Activated CD8-positive, alpha-beta memory T cell treated with anti-CD3 and anti-CD28 coated beads, Interleukin-2, amount 50 U/mL, for 4 hours (primary cell): ENCODE measurements at regions not wholly inside any gene's neighbourhood (a gene's known extent, or its start where the extent isn't known, plus 50 kb on each side); places are given as distances from the start of the nearest gene placed in this dataset.

ENCODE experiments used
- DNase-seq: peaks from one replicate; pipeline ENCODE4 v3.0.0-alpha.2; 2020

DNA sequence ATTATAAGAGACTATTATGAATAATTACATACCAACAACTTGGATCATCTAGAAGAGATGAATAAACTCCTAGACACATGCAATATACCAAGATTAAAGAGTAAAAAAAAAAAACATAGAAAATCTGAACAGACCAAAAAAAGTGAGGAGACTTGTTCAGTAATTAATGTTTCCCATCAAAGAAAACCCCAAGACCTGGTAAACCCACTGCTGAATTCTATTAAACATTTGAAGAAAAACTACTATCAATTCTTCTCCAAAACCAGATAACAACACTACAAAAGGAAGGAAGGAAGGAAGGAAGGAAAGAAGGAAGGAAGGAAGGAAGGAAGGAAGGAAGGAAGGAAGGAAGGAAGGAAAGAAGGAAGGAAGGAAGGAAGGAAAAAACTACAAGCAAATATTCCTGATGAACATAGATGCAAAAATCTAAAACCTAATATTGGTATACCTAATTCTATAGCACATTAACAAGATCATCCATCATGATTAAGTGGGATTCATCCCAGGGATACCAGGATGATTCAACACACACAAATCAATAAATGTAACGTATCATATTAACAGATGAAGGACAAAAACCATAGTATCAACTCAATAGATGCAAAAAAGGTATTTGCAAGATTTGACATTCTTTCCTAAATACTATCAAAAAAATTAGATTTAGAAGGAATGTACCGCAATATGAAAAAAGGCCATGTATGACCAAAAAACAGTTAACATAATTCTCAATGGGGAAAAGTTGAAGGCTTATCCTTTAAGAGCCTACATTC, 445.5 kb downstream of the KCNH5 start:
- DNase-seq: no peak

DNA sequence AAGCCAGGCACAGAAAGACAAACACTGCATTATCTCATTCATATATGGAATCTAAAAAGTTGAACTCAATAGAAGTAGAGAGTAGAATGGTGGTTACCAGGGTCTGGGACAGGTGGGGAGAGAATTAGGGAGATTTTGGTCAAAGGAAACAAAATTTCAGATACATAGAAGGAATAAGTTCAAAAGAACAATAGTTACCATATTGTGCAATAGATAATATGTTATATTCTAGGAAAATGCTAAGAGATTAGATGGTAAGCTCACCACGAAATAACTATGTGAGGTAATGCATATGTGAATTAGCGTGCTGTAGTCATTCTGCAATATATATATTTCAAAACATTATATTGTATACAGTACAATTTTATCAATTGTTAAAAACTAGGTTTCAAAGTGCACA, 442.5 kb downstream of the KCNH5 start:
- DNase-seq: no peak

DNA sequence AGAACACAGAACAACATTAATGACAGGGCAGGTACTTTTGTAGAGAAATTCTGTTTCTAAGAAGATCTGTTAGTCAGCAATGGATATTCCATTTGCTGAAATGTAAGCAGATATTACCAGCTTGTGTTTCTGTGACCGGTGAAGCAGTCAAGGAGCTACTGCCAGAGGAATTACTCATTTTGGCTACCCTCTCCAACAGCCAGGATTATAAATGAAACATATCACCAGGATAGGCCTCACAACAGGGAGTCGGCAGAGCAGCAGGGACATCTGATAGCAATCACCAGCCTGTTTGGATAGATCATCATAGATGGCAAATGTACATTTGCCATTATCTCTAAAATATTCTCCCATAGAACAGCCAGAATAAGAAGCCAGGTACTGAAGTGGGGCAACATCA, 440.7 kb downstream of the KCNH5 start:
- DNase-seq: no peak

DNA sequence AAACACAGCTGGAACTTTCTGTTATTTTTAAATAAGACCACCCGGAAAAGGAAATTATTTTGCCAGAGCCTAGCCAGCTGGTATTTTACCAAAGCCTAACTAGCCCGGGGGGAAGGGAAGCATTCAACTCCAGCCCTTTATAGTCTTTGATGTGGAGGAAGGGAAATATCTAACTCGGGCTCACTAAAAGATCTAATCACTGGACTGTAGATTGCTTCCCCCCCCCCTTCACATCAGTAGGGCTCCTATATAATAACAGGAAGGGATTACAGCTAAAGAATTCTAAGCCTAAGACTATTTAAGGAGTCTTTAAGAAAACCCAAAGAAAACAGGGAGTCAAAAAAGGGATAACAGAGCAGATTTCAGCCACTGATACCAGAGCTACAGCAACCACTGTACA, 431.1 kb downstream of the KCNH5 start:
- DNase-seq: no peak

DNA sequence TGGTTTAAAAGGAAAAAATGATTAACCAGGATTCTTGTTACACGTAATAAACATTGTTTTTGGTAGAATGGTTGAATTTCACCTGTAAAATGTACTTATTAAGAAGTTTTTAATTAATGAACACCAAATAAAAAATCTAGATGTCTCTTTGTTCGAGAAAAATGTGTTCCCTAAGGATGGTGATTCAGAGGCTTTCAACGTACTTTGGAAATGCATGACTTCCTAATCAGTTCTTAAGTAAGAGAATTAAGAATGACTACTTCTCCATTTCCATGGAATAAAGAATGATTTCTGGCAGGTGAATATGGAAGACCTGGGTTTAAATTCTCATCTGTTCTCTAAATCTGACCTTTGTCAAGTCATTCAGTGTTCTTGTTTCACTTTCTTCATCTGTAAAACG, 428.6 kb downstream of the KCNH5 start:
- no peak for DNase-seq

DNA sequence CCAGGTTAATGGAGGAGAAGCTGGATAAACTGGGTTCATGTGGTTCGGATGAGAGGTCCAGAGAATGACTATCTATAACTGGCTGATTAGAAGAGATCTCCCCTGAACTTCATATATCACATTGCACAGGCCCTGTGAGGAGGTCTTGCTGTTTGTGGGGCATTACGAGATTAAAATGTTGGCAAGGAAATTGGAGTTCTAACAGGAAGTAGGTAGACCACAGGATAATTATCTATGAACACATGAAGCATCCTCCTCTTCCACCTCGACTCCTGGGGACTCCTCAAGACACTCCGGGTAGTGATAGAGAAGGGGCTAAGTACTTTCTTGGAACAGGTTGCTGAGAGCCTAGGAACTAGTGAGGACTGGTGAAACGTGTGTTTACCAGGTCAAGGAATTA, 418.8 kb downstream of the KCNH5 start:
- no peak for DNase-seq

DNA sequence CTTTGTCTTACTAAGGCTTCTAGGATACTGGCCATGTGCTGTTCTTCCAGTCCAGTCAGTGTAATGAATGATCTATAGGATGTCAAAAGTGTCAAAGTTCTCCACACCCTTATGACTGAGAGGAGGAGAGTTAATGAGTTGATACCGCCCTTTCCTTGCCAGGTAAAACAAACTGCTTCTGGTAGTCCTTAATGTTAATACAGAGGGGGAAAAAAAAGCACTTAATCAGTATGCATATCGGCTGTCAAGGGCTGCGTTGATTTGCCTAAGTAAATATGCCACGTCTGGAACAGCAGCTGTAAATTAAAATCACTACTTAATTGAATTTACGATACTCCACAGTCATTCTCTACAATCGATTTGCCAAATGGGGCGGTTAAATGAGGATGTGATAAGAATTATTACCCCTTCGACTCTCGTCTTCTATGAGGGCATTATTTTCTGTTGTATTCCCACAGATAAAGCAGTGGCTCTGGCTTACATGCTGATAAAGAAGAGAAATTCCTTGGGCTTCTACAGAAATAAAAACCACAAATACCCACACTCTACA, 416.0 kb downstream of the KCNH5 start:
- no peak for DNase-seq

DNA sequence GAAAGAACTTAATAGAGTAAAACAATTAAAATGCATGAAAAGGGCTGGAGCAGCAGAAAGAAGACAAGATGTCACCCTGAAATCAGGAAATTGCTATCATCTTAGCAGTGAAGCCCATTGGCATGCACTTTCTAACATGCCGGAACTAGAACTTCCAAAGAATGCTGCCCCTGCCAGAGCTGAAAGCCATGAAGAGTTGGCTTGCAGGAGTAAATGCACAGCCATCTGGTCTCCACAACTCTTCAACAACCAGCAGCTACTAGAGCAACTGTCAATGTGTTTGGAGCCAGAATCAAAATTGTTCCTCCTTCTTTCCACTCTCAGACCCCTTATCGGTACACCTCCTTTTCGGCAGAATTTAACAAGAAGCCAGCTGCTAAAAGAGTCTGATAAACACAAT, 414.1 kb downstream of the KCNH5 start:
- DNase-seq: no peak

DNA sequence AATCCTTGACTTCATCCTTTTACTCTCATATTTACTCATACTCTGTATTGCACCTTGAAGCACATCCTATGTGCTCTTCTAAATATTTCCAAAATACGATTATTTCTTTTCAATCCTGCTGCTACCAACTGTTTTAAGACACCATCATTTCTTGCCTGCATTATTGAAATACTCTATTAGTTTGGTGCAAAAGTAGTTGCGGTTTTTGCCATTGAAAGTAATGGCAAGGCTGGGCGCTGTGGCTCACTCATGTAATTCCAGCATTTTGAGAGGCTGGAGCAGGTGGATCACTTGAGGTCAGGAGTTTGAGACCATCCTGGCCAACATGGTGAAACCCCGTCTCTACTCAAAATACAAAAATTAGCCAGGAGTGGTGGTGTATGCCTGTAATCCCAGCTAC, 412.5 kb downstream of the KCNH5 start:
- no peak for DNase-seq

DNA sequence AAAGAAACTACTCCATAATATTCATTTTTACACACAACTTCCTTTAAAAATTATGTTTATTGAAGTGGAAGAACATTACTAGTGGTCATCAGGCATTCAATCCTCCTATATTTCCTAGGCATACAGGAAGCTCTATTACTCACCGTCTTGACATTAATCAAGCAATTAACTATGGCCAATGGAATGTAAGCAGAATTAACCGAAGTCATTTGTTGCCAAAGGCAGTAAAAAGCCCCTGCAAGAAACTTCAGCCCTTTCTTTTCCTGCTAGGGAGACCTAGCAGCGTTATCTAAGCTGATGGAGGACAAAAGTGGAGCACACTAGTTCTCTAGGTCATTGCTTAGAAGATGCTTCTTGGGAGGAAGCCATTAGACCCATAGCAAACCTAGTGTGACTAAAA, 399.6 kb downstream of the KCNH5 start:
- DNase-seq: no peak
